DOHH2 (cell line): ENCODE measurements at regions not wholly inside any gene's neighbourhood (a gene's known extent, or its start where the extent isn't known, plus 50 kb on each side); places are given as distances from the start of the nearest gene placed in this dataset.

Source experiments
- H3F3A ChIP-seq: fragments of 200-600 bp; sonication (generic), shearing (Covaris generic); 2 replicates; pipeline ENCODE4 v1.6.0; 2016; ENCODE audit warnings: antibody characterized with exemption, mild to moderate bottlenecking; ENCODE audit not compliant: control insufficient read depth, insufficient read depth
- H3K27ac ChIP-seq: fragments of 200-600 bp; sonication (generic); 2 replicates; pipeline ENCODE4 v1.5.1; 2014; ENCODE audit warnings: low read depth, mild to moderate bottlenecking, low read length, moderate library complexity
- H3K27me3 ChIP-seq: fragments of 200-600 bp; sonication (generic); 2 replicates; pipeline ENCODE4 v1.6.1; 2014; ENCODE audit warnings: mild to moderate bottlenecking, low read length, mixed read lengths; ENCODE audit not compliant: control insufficient read depth
- H3K36me3 ChIP-seq: fragments of 200-600 bp; sonication (generic); 2 replicates; pipeline ENCODE4 v1.6.1; 2014; ENCODE audit warnings: mild to moderate bottlenecking, low read length, moderate library complexity, mixed read lengths; ENCODE audit not compliant: control insufficient read depth
- H3K4me1 ChIP-seq: fragments of 200-600 bp; sonication (generic); 2 replicates; pipeline ENCODE4 v1.6.1; 2014; ENCODE audit warnings: mild to moderate bottlenecking, low read length, mixed read lengths; ENCODE audit not compliant: control insufficient read depth
- H3K4me2 ChIP-seq: fragments of 200-600 bp; sonication (generic); 2 replicates; pipeline ENCODE4 v1.6.0; 2014; ENCODE audit warnings: mild to moderate bottlenecking, low read length, moderate library complexity
- H3K4me3 ChIP-seq: fragments of 200-600 bp; sonication (generic); 2 replicates; pipeline ENCODE4 v1.5.1; 2014; ENCODE audit warnings: mild to moderate bottlenecking, low read length, mixed read lengths
- H3K79me2 ChIP-seq: fragments of 200-600 bp; sonication (generic); 2 replicates; pipeline ENCODE4 v1.6.1; 2014; ENCODE audit warnings: mild to moderate bottlenecking, low read length, mixed read lengths; ENCODE audit not compliant: control insufficient read depth
- H3K9me2 ChIP-seq: fragments of 200-600 bp; sonication (generic); replicated peaks from 2 replicates; pipeline ENCODE4 v1.6.1; 2014; ENCODE audit warnings: mild to moderate bottlenecking, low read length, mixed read lengths; ENCODE audit not compliant: control insufficient read depth
- H3K9me3 ChIP-seq: fragments of 200-600 bp; sonication (generic); 2 replicates; pipeline ENCODE4 v1.6.1; 2014; ENCODE audit warnings: antibody characterized with exemption, low read length, mixed read lengths; ENCODE audit not compliant: control insufficient read depth, insufficient read depth
- H4K20me1 ChIP-seq: fragments of 200-600 bp; sonication (generic); 2 replicates; pipeline ENCODE4 v1.6.0; 2014; ENCODE audit warnings: low read depth, mild to moderate bottlenecking, antibody characterized with exemption, low read length, moderate library complexity; ENCODE audit not compliant: control insufficient read depth, insufficient read depth
- CTCF ChIP-seq: fragments of 200-600 bp; sonication (generic); IDR thresholded peaks from one replicate; pipeline ENCODE4 v1.5.1; 2014; ENCODE audit warnings: antibody characterized with exemption, mild to moderate bottlenecking, low read depth, low read length; ENCODE audit not compliant: poor library complexity, severe bottlenecking
- EZH2phosphoT487 ChIP-seq: fragments of 200-600 bp; sonication (generic); IDR thresholded peaks from 2 replicates; pipeline ENCODE4 v1.6.1; 2017; ENCODE audit warnings: borderline replicate concordance, mild to moderate bottlenecking, antibody characterized with exemption, low read length, moderate library complexity, mixed read lengths

GRCh38 chr11:33643167-33643824 lies 57.3 kb downstream of the C11orf91 start:
- H3K36me3 ChIP-seq, result peaks cover 3% of the 10 kb centered on the region; the same call in 1 of the 2 replicates
- no peaks in the 10 kb centered on the region for H3K27me3 ChIP-seq
- H3K4me1 ChIP-seq, result no peaks in the 10 kb centered on the region
- peaks cover 4% of the 10 kb centered on the region; the same call in 1 of the 2 replicates for H3K9me3 ChIP-seq
- H3K27ac ChIP-seq, result no peak overlapping the region
- no peaks in the 10 kb centered on the region for H3F3A ChIP-seq
- H3K4me3 ChIP-seq, result no peak overlapping the region
- H3K79me2 ChIP-seq, result no peaks in the 10 kb centered on the region
- no peaks in the 10 kb centered on the region for H4K20me1 ChIP-seq
- H3K4me2 ChIP-seq, result no peak overlapping the region
- no peaks in the 10 kb centered on the region for H3K9me2 ChIP-seq
- TF ChIP-seq EZH2phosphoT487 (no peak), CTCF (no peak)

GRCh38 chr11:33642461-33643166 lies 58.0 kb downstream of the C11orf91 start:
- peaks cover 4% of the 10 kb centered on the region; the same call in 1 of the 2 replicates for H3K9me3 ChIP-seq
- H4K20me1 ChIP-seq, result no peaks in the 10 kb centered on the region
- peaks cover 3% of the 10 kb centered on the region; the same call in 1 of the 2 replicates for H3K36me3 ChIP-seq
- no peaks in the 10 kb centered on the region for H3K4me1 ChIP-seq
- H3K4me2 ChIP-seq, result no peak overlapping the region
- H3K79me2 ChIP-seq, result no peaks in the 10 kb centered on the region
- no peaks in the 10 kb centered on the region for H3K9me2 ChIP-seq
- no peaks in the 10 kb centered on the region for H3K27me3 ChIP-seq
- H3F3A ChIP-seq, result no peaks in the 10 kb centered on the region
- no peak overlapping the region for H3K27ac ChIP-seq
- H3K4me3 ChIP-seq, result no peak overlapping the region
- TF ChIP-seq EZH2phosphoT487 (no peak), CTCF (no peak)

GRCh38 chr11:33640730-33641371 lies 59.8 kb downstream of the C11orf91 start:
- Histone ChIP-seq H3K9me2 (no peaks in the 10 kb centered on the region), H3K4me3 (no peak overlapping the region), H3K27ac (no peak overlapping the region), H3K36me3 (peaks cover 3% of the 10 kb centered on the region; the same call in 1 of the 2 replicates), H4K20me1 (no peaks in the 10 kb centered on the region), H3K4me1 (no peaks in the 10 kb centered on the region), H3K79me2 (no peaks in the 10 kb centered on the region), H3K4me2 (no peak overlapping the region), H3K9me3 (peaks cover 6% of the 10 kb centered on the region; the same call in 1 of the 2 replicates), H3F3A (no peaks in the 10 kb centered on the region), H3K27me3 (no peaks in the 10 kb centered on the region)
- TF ChIP-seq CTCF, result no peak
- TF ChIP-seq EZH2phosphoT487, result no peak
